Kasumi-1 (cell line): ENCODE measurements at regions not wholly inside any gene's neighbourhood (a gene's known extent, or its start where the extent isn't known, plus 50 kb on each side); places are given as distances from the start of the nearest gene placed in this dataset.
A peak's percentile ranks its signal among the peaks of the same experiment; 100 is the strongest.

Source experiments
- DNase-seq, 2 experiments: peaks; one replicate each; lab custom pipeline; 2025; lab: John Stamatoyannopoulos, UW

- no peak for DNase-seq
Measured at GRCh38 chr12:62127516-62127915, 132.7 kb upstream of the USP15 start.

DNA sequence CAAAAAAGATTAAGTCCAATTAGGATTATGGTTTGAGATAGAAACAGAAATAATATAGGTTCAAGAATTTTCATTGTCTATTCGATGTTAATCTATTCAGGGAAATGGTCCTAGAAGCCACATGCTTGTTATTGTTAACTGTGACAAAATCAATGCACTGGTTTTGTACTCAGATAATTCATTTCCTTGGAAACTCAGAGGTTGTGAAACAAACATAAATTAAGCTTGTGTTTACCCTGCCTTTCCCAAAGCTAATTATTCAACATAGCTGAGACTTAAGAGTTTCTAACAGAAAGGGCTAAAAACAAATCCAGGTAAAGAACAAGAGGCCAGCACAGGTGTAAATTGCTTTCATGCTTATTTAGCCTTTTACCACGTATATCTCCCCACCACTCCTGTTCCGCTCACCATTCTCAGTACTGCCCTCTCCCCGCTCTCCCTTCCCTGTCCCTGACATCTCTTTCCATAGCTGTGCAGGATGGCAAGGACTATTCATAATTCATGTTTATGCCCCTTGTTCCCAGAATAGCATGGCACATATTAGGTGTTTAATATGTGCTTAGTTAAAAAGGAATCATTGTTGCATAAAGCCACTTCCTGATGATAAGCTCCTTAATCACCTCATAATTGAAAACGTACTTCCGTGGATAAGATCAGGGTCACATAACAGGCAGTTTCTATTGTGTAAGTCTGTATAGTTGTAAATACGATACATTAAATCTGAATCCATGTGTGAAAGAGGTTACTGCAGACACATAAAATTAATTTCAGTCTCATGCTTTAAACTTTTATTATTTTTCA, 131.8 kb upstream of the USP15 start:
- DNase-seq, result no peak

DNA sequence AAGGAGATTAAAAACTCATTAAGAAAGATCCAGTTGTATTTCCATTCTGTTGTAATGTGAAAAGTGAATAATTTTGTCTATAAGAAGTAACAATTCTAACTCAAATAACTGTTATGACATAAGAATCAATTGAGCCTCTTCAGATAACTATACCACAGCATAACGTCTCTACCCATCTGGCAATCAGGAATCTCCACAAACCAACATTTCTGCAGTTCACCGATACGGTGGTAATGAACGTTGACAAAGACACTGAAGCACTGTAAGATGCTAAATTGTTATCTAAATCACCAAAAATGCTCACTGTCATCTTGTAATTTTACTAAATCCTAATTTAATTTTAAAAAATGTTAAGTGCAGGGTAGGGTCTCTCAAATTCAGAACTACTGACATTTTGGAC, 130.9 kb upstream of the USP15 start:
- no peak for DNase-seq

GRCh38 chr12:62130402-62130801, 129.8 kb upstream of the USP15 start:
- no peak for DNase-seq

- DNase-seq, result no peak
Measured at GRCh38 chr12:62130834-62131552, 129.2 kb upstream of the USP15 start.

DNA sequence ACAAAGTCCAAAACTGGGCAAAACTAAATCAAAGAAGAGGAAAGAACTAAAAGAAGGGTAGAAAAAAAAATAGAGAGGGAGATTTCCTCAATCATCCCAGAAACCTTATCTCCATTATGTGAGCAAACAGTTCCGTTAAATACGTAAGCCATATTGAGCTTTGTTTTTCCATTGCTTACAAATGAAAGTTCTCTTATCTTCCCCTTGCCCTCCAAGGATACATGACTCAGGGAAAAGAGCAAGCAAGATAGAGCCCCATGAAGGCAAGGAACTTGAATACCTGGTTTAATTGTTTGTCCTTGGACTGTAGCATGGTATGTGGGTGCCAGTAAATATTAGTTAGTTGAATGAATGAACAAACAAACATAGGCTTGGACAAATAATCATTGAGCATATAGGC, 126.8 kb upstream of the USP15 start:
- DNase-seq, result no peak

- DNase-seq, result no peak
Measured at GRCh38 chr12:62135553-62136200, 124.5 kb upstream of the USP15 start.

- DNase-seq, result no peak
Measured at GRCh38 chr12:62136496-62136895, 123.7 kb upstream of the USP15 start.

DNA sequence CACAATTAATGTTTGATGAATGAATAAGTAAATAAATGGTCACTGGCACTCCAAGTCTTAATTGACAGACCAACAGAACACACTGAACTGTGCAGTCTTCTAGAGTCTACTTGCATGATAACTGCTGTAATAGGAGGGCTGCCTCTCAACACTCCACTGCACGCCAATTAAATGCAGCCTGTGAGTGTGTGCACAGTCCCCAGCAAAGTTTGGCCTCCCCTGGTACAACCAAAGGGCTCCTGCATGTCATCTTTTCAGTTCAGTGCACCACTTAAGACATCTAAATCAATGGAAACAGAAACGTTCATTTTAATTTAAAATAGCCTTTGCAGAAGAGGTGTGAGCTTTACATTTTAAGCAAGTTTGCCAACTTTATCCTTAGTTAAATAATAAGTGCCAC, 121.7 kb upstream of the USP15 start:
- DNase-seq, result no peak

- peak; percentile 54 to 68 for DNase-seq
Measured at GRCh38 chr12:62146318-62146717, 113.9 kb upstream of the USP15 start.

- no peak for DNase-seq
Measured at GRCh38 chr12:62158013-62158412, 102.2 kb upstream of the USP15 start.

- no peak for DNase-seq
Measured at GRCh38 chr12:62158461-62159360, 101.5 kb upstream of the USP15 start.

GRCh38 chr12:62162214-62162613, 98.0 kb upstream of the USP15 start:
- no peak for DNase-seq

- DNase-seq, result no peak
Measured at GRCh38 chr12:62163368-62163767, 96.8 kb upstream of the USP15 start.

DNA sequence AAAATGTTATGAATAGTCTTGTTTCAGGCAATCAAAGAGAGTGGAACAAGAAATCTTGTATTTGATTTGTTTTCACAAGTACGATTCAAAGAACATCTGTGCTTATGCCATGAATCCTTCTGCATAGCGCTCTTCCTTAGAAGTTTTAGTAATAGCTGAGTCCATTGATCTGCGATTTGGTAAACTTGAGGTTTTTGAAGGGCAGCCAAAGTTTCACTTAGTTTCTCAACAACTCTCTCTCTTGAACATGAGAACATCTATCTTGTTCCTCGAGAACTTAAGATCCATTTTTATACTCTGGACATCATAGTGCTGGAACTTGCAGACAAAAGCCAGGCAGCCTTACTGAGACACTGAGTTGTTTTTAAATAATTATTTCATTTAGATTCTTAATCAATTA, 96.2 kb upstream of the USP15 start:
- no peak for DNase-seq

GRCh38 chr12:62166525-62166924, 93.7 kb upstream of the USP15 start:
- DNase-seq, result no peak

DNA sequence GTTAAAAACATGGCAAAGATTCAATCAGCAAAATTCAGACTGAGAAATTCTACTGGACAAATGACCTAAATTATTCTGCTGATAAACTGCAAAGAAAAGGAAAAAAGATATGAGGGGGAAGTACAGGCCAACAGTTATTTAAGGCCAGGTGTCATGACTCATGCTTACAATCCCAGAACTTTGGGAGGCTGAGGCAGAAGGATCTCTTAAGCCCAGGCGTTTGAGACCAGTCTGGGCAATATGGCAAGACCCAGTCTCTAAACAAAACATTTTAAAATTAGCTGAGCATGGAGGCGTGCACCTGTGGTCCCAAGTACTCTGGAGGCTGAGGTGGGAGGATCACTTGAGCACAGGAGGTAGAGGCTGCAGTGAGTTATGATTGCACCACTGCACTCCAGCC, 91.8 kb upstream of the USP15 start:
- no peak for DNase-seq

GRCh38 chr12:62170241-62170640, 90.0 kb upstream of the USP15 start:
- DNase-seq, result no peak

DNA sequence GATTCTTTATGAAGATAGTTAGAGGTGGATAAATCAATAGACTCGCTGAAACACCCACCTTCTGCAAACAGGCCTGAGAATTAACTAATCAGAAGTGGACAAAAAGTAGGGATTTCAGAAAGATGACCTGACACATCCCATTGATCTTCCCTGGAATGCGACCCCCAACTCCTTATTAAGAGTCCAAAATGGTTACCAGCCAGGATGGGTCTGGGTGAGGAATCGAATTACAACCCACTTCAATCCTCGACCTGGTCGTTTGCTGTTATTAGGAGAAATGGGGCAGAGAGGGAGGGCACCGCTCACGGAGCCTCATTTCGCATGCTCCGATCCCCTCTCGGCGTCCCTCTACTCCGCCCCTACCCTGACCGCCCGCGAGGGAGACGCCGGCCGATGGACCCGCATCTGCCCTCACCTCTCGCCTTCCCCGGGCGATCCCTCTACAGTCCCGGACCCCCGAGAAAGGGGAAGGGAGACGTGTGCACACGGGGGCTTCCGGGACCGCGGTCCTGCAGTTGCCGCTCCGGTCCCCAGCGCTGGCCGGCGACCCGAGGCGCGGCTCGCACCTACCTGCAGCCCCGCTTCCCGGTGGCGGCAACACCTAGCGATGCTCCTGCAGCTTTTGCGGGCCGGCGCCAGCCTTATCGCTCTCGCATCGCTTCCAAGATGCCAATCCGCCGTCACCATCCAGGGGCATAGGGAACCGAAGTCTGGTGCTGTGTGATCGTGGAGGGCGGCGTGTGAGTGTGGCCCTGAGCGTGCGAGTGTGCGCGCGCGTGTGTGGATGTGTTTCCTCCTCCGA, 69.3 kb upstream of the USP15 start:
- DNase-seq, result no peak

GRCh38 chr12:62191491-62192179, 68.6 kb upstream of the USP15 start:
- no peak for DNase-seq
